Sigmoid colon (tissue), 6 donors: ENCODE measurements at regions not wholly inside any gene's neighbourhood (a gene's known extent, or its start where the extent isn't known, plus 50 kb on each side); places are given as distances from the start of the nearest gene placed in this dataset.

ENCODE experiments used
- DNase-seq: peaks from one replicate; pipeline ENCODE4 v3.0.0-alpha.2; 2019
- H3K27ac ChIP-seq, 4 donors: fragments of 200-600 bp; sonication (generic); one replicate each; pipeline ENCODE4 v1.5.1; 2016 to 2019; ENCODE audit warnings: mild to moderate bottlenecking in 1 of 4
- H3K27me3 ChIP-seq, 3 donors: fragments of 200-600 bp; sonication (generic); one replicate each; pipeline ENCODE4 v1.5.1; 2019; ENCODE audit warnings: mild to moderate bottlenecking in 1 of 3
- H3K36me3 ChIP-seq, 4 donors: fragments of 200-600 bp; sonication (generic); one replicate each; pipeline ENCODE4 v1.5.1; 2016 to 2019
- H3K4me1 ChIP-seq, 4 donors: fragments of 200-600 bp; sonication (generic); one replicate each; pipeline ENCODE4 v1.5.1; 2017 to 2019
- H3K4me3 ChIP-seq, 4 donors: fragments of 200-600 bp; sonication (generic); one replicate each; pipeline ENCODE4 v1.5.1; 2017 to 2019; ENCODE audit warnings: mild to moderate bottlenecking in 2 of 4, moderate library complexity in 1 of 4
- H3K9me3 ChIP-seq, 4 donors: fragments of 200-600 bp in 3 of 4; sonication (generic) in 3 of 4; one replicate each; pipeline versions ENCODE4 v1.5.1 to v1.6.1; 2013 to 2019
- EP300 ChIP-seq, 4 donors: sonication (generic); formaldehyde crosslinking; IDR thresholded peaks; one replicate each; pipeline ENCODE4 v1.6.1; 2017; ENCODE audit warnings: antibody characterized with exemption in 4 of 4
- POLR2A ChIP-seq, 2 donors: fragments of 450-650 bp; IDR thresholded peaks; one replicate each; pipeline ENCODE4 v1.6.1; 2016; ENCODE audit warnings: antibody characterized with exemption in 2 of 2, mild to moderate bottlenecking in 2 of 2, moderate library complexity in 2 of 2
- POLR2AphosphoS5 ChIP-seq, 4 donors: sonication (generic); formaldehyde crosslinking; IDR thresholded peaks; one replicate each; pipeline ENCODE4 v1.6.1; 2017; ENCODE audit warnings: antibody characterized with exemption in 4 of 4
- WGBS, 2 donors: extraction: QIAGEN DNeasy Blood & Tissue Kit; methylation state at CpG; one replicate each; pipeline ENCODE4 v1.1.7; 2013; 5-methylcytosine and 5-hydroxymethylcytosine counted together
- intact Hi-C: fragments of 100-400 bp; cut with DNase I; formaldehyde crosslinking; loops from one replicate; pipeline ENCODE4 v1.15.1; 2023
- TF ChIP-seq, protein P1 (sequence below), 4 experiments: fragments of 450-650 bp in 3 of 4; fragments of 200-600 bp in 1 of 4; IDR thresholded peaks; one replicate each; pipeline ENCODE4 v1.5.1; 2016 to 2019; ENCODE audit warnings: antibody characterized with exemption in 4 of 4, mild to moderate bottlenecking in 3 of 4, moderate library complexity in 2 of 4
- donor health status: healthy with polysubstance abuse.
- donor health status: healthy.

DNA sequence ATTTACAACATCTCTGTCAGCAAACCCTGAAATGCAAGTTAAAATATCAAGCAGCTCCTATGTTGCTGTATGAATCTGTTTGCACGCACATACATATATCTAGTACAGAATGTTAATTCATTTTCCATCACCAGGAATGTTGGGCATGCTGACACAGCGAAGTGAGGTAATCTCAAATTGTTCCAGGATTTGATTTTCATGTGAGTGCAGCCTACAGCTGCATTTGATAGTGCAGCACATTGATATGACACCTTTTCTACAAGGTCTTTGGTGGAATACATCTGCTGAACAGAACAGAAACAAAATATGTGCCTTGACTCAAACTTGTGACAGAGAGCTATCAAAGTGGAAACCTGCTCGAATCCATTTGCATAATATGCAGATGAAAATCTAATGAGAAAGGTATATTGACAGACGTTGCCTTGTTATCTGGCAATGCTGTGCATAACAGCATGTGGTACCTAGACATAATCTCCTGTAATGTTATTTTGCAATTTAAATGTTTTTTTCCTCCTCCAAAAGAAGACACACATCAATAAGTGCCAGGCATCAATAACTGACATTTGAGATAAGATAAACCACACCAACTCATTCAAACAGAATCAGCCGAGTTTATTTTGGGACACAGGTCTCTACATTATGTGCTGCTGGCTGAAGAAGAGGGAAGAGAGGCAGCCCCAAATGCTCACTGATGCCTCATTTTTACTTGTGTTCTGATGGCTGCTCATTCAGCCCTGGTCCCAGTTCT is 512.2 kb downstream of the ZNF608 start:
- Histone ChIP-seq H3K4me1 (no peaks in the 10 kb centered on the region), H3K27me3 (no peaks in the 10 kb centered on the region), H3K27ac (no peak overlapping the region), H3K36me3 (no peaks in the 10 kb centered on the region), H3K9me3 (no peaks in the 10 kb centered on the region), H3K4me3 (no peak overlapping the region)
- TF ChIP-seq POLR2AphosphoS5 (IDR thresholded peaks at IDR 0.05) (no peak), EP300 (IDR thresholded peaks at IDR 0.05) (no peak), POLR2A (IDR thresholded peaks at IDR 0.05) (no peak)
- TF ChIP-seq, protein P1, sequence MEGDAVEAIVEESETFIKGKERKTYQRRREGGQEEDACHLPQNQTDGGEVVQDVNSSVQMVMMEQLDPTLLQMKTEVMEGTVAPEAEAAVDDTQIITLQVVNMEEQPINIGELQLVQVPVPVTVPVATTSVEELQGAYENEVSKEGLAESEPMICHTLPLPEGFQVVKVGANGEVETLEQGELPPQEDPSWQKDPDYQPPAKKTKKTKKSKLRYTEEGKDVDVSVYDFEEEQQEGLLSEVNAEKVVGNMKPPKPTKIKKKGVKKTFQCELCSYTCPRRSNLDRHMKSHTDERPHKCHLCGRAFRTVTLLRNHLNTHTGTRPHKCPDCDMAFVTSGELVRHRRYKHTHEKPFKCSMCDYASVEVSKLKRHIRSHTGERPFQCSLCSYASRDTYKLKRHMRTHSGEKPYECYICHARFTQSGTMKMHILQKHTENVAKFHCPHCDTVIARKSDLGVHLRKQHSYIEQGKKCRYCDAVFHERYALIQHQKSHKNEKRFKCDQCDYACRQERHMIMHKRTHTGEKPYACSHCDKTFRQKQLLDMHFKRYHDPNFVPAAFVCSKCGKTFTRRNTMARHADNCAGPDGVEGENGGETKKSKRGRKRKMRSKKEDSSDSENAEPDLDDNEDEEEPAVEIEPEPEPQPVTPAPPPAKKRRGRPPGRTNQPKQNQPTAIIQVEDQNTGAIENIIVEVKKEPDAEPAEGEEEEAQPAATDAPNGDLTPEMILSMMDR (IDR thresholded peaks at IDR 0.05): no peak
- no peak for DNase-seq
- intact Hi-C loops: no loop called here
- 72 to 82% methylated on average over 5 of the region's 5 CpGs for WGBS, 2 donors

DNA sequence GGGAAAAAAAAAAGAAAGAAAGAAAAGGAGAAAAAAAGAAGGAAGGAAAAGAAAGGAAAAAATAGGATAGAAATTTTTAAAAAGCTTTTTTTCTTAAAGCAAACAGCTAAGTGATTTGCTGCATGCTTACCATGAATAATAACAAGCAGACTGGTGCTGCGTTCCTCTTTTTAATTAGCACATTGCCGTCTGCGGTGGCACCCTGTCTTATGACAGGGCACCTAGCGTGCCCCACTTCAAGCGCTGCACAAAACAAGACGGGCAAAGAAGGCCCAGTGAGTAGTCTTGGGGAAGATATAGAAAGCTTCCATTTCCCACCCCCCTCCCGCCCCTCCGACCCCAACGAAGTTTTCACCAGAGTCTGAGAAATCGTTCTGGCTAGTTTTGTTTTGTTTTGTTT is 513.9 kb downstream of the ZNF608 start:
- no peaks in the 10 kb centered on the region for H3K9me3 ChIP-seq
- 82 to 83% methylated on average over 10 of the region's 10 CpGs for WGBS, 2 donors
- no peaks in the 10 kb centered on the region for H3K4me1 ChIP-seq
- no peaks in the 10 kb centered on the region for H3K36me3 ChIP-seq
- H3K27me3 ChIP-seq: no peaks in the 10 kb centered on the region
- intact Hi-C loops: no loop called here
- H3K27ac ChIP-seq: no peak overlapping the region
- TF ChIP-seq EP300 (IDR thresholded peaks at IDR 0.05) (no peak), POLR2A (IDR thresholded peaks at IDR 0.05) (no peak), POLR2AphosphoS5 (IDR thresholded peaks at IDR 0.05) (no peak)
- TF ChIP-seq, protein P1 (IDR thresholded peaks at IDR 0.05): no peak
- H3K4me3 ChIP-seq: no peak overlapping the region
- no peak for DNase-seq

DNA sequence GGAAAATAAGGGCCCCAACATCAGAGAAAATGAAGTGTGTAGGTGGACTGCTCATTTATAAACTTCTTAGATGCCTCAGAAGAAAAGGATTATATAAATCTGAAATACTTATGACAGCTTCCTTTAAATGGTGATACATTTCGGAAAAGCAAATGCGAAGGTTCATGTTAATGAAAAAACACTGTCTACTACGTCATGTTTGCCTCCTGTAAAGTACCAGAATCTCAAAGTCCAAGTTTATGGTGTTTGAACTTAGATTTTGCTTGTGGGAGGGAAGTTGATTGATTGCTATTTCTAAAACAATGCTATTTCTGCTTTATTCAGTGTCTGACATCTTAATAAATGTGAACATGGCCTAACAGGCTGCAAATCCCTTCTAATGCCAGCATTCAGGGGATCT is 514.6 kb downstream of the ZNF608 start:
- intact Hi-C loops: no loop called here

DNA sequence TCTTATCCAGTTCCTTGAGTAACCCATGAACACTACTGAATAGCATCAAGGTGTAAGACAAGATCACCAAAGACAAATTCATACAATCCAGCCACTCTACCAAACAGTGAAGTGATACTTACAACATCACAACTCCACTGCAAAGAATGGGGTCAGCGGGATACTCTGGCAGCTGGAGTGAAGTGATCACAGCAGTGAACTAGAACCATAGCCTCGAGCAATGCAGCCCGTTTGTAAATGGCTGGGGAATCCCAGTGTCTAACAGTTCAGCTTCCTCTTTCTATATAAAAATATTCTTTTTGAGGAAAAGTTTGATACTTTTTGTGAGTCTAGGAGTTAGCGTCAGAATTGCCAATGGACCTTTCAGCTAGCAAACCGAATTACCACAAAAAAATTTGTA is 515.2 kb downstream of the ZNF608 start:
- no peak overlapping the region for H3K27ac ChIP-seq
- H3K27me3 ChIP-seq: no peaks in the 10 kb centered on the region
- intact Hi-C loops: no loop called here
- no peak for TF ChIP-seq POLR2AphosphoS5 (IDR thresholded peaks at IDR 0.05)
- TF ChIP-seq POLR2A (IDR thresholded peaks at IDR 0.05): no peak
- TF ChIP-seq, protein P1 (IDR thresholded peaks at IDR 0.05): no peak
- no peak for TF ChIP-seq EP300 (IDR thresholded peaks at IDR 0.05)
- H3K36me3 ChIP-seq: no peaks in the 10 kb centered on the region
- H3K4me1 ChIP-seq: no peaks in the 10 kb centered on the region
- no peak overlapping the region for H3K4me3 ChIP-seq
- 78 to 88% methylated on average over 5 of the region's 5 CpGs for WGBS, 2 donors
- H3K9me3 ChIP-seq: no peaks in the 10 kb centered on the region
- DNase-seq: no peak

More for the DNA sequence above, 514.6 kb downstream of the ZNF608 start:
- Histone ChIP-seq H3K4me3 (no peak overlapping the region), H3K36me3 (no peaks in the 10 kb centered on the region), H3K9me3 (no peaks in the 10 kb centered on the region), H3K27ac (no peak overlapping the region), H3K27me3 (no peaks in the 10 kb centered on the region), H3K4me1 (no peaks in the 10 kb centered on the region)
- no peak for DNase-seq
- no peak for TF ChIP-seq POLR2A (IDR thresholded peaks at IDR 0.05)
- TF ChIP-seq, protein P1 (IDR thresholded peaks at IDR 0.05): no peak
- 28 to 84% methylated on average over 3 of the region's 3 CpGs for WGBS, 2 donors

DNA sequence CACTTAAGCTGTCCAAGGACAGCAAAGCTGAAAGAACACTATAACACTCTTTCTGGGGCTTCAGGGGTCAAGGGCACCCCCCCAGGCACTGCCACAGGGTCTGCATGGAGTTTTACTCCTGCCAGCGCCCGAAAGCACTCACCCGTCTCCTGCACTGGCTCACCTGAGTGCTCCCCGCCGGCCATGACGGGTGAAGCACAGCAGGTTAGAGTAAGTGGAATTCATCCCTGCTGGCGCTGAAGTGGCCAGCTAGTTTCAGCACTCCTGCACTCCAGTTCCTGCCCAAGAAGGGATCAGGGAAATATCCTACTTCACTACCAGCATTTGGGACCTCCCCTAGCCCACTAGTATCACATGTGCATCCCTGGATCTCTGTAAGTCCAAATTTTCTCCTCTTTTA is 516.0 kb downstream of the ZNF608 start:
- Histone ChIP-seq H3K27me3 (no peaks in the 10 kb centered on the region), H3K4me3 (no peak overlapping the region), H3K36me3 (no peaks in the 10 kb centered on the region), H3K9me3 (no peaks in the 10 kb centered on the region), H3K27ac (no peak overlapping the region), H3K4me1 (no peaks in the 10 kb centered on the region)
- no peak for TF ChIP-seq EP300 (IDR thresholded peaks at IDR 0.05)
- TF ChIP-seq, protein P1 (IDR thresholded peaks at IDR 0.05): no peak
- 88 to 96% methylated on average over 7 of the region's 7 CpGs for WGBS, 2 donors
- intact Hi-C loops: no loop called here
- DNase-seq: no peak
